ENCODE measurements at regions not wholly inside any gene's neighbourhood (a gene's known extent, or its start where the extent isn't known, plus 50 kb on each side); places are given as distances from the start of the nearest gene placed in this dataset.
"Not testable (repeated sequence)": the region's sequence is repeated elsewhere in the genome, so short reads cannot be mapped to it uniquely, and the experiment has no call there.

- H2AFZ ChIP-seq (ENCODE audit: low read length); H3K79me2 ChIP-seq (ENCODE audit: insufficient read depth, low read depth, low read length); CTCF ChIA-PET (ENCODE audit: unreplicated experiment); H3K27ac ChIP-seq (ENCODE audit: low read depth, low read length, poor library complexity, severe bottlenecking); DNase-seq (ENCODE audit: low spot score); H3K36me3 ChIP-seq (ENCODE audit: insufficient read depth, low read length); H3K4me1 ChIP-seq (ENCODE audit: insufficient read depth, low read length, poor library complexity, severe bottlenecking); POLR2A ChIA-PET; H3K4me3 ChIP-seq (ENCODE audit: low read depth, low read length, poor library complexity, severe bottlenecking); H3K9me2 ChIP-seq (ENCODE audit: insufficient read depth, low read length); intact Hi-C loops (cut with micrococcal nuclease; ENCODE audit: unreplicated experiment); H4K20me1 ChIP-seq (ENCODE audit: insufficient read depth, low read length); H3K9me3 ChIP-seq (ENCODE audit: low read length); BruUV-seq (replicated peaks); H3K4me2 ChIP-seq (ENCODE audit: low read length): not testable (repeated sequence)
Observed at GRCh38 chr2:131738533-131738932, 210.8 kb downstream of the CCDC74A start.

- H2AFZ ChIP-seq (ENCODE audit: low read length); H3K4me2 ChIP-seq (ENCODE audit: low read length); BruUV-seq (replicated peaks); H3K9me3 ChIP-seq (ENCODE audit: low read length); H3K9me2 ChIP-seq (ENCODE audit: insufficient read depth, low read length); DNase-seq (ENCODE audit: low spot score); H3K36me3 ChIP-seq (ENCODE audit: insufficient read depth, low read length); intact Hi-C loops (cut with micrococcal nuclease; ENCODE audit: unreplicated experiment); H3K4me1 ChIP-seq (ENCODE audit: insufficient read depth, low read length, poor library complexity, severe bottlenecking); CTCF ChIA-PET (ENCODE audit: unreplicated experiment); H4K20me1 ChIP-seq (ENCODE audit: insufficient read depth, low read length); H3K27ac ChIP-seq (ENCODE audit: low read depth, low read length, poor library complexity, severe bottlenecking); H3K4me3 ChIP-seq (ENCODE audit: low read depth, low read length, poor library complexity, severe bottlenecking); H3K79me2 ChIP-seq (ENCODE audit: insufficient read depth, low read depth, low read length): not testable (repeated sequence)
- POLR2A ChIA-PET = interaction anchor here (1.1 kb wide), 1 partner anchor 12 kb away, joined by 6 read pairs; no protein-coding TSS in a partner anchor
Observed at GRCh38 chr2:131738996-131739434, 211.3 kb downstream of the CCDC74A start.

- Histone ChIP-seq H3K4me2 (ENCODE audit: low read length) (no peak overlapping the region), H3K9me3 (ENCODE audit: low read length) (no peaks in the 10 kb centered on the region), H3K27ac (ENCODE audit: low read depth, low read length, poor library complexity, severe bottlenecking) (no peak overlapping the region), H3K36me3 (ENCODE audit: insufficient read depth, low read length) (no peaks in the 10 kb centered on the region), H4K20me1 (ENCODE audit: insufficient read depth, low read length) (no peaks in the 10 kb centered on the region), H3K4me3 (ENCODE audit: low read depth, low read length, poor library complexity, severe bottlenecking) (no peak overlapping the region), H3K4me1 (ENCODE audit: insufficient read depth, low read length, poor library complexity, severe bottlenecking) (no peaks in the 10 kb centered on the region), H3K79me2 (ENCODE audit: insufficient read depth, low read depth, low read length) (no peaks in the 10 kb centered on the region), H2AFZ (ENCODE audit: low read length) (no peak overlapping the region), H3K9me2 (ENCODE audit: insufficient read depth, low read length) (no peaks in the 10 kb centered on the region)
- ChIA-PET POLR2A (no interaction called here), CTCF (ENCODE audit: unreplicated experiment) (no interaction called here)
- intact Hi-C loops (cut with micrococcal nuclease; ENCODE audit: unreplicated experiment) = no loop called here
- DNase-seq (ENCODE audit: low spot score) = no peak
- no peak for TF ChIP-seq EZH2phosphoT487 (IDR thresholded peaks at IDR 0.05; ENCODE audit: borderline replicate concordance, low read depth, low read length)
- TF ChIP-seq CTCF (conservative IDR thresholded peaks at IDR 0.05; ENCODE audit: low read length) = no peak
- BruUV-seq (replicated peaks) = no TSS peak
Observed at GRCh38 chr2:131753640-131754561, 226.2 kb downstream of the CCDC74A start.
